ENCODE measurements at regions not wholly inside any gene's neighbourhood (a gene's known extent, or its start where the extent isn't known, plus 50 kb on each side); places are given as distances from the start of the nearest gene placed in this dataset.
A peak's percentile ranks its signal among the peaks of the same experiment; 100 is the strongest.

DNA sequence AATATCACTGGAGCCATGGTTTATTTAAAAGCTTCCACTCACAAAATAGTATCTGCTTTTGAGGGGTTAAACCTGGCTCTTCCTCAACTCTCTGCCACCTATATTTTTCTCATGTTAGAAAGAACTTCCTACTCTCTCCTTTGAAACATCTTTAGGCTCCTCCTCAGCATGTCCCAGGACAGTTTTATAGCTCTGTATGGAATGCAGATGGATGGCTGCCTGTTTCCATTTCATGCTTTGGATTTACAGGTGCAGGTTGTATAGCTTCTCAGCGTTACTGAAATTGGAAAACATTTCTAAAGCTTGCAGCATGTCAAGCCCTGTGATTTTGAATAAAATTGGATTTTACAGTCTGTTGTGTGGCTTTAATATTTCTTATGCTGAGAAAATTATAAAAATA, 314.0 kb downstream of the NDFIP2 start:
- no peak for DNase-seq (ENCODE audit: low spot score in 2 of 2)
- TF ChIP-seq, protein P1, sequence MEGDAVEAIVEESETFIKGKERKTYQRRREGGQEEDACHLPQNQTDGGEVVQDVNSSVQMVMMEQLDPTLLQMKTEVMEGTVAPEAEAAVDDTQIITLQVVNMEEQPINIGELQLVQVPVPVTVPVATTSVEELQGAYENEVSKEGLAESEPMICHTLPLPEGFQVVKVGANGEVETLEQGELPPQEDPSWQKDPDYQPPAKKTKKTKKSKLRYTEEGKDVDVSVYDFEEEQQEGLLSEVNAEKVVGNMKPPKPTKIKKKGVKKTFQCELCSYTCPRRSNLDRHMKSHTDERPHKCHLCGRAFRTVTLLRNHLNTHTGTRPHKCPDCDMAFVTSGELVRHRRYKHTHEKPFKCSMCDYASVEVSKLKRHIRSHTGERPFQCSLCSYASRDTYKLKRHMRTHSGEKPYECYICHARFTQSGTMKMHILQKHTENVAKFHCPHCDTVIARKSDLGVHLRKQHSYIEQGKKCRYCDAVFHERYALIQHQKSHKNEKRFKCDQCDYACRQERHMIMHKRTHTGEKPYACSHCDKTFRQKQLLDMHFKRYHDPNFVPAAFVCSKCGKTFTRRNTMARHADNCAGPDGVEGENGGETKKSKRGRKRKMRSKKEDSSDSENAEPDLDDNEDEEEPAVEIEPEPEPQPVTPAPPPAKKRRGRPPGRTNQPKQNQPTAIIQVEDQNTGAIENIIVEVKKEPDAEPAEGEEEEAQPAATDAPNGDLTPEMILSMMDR (IDR thresholded peaks at IDR 0.05): no peak
- TF ChIP-seq POLR2AphosphoS5 (IDR thresholded peaks at IDR 0.05): no peak
- no peak for TF ChIP-seq POLR2A (IDR thresholded peaks at IDR 0.05)
- no peaks in the 10 kb centered on the region for H3K4me1 ChIP-seq
- H3K27ac ChIP-seq: no peak overlapping the region
- H3K36me3 ChIP-seq: no peaks in the 10 kb centered on the region
- H3K4me3 ChIP-seq: no peak overlapping the region
- H3K27me3 ChIP-seq: no peaks in the 10 kb centered on the region
- no peaks in the 10 kb centered on the region for H3K9me3 ChIP-seq
- intact Hi-C loops (cut with DNase I; ENCODE audit: low total_unique reads): no loop called here

DNA sequence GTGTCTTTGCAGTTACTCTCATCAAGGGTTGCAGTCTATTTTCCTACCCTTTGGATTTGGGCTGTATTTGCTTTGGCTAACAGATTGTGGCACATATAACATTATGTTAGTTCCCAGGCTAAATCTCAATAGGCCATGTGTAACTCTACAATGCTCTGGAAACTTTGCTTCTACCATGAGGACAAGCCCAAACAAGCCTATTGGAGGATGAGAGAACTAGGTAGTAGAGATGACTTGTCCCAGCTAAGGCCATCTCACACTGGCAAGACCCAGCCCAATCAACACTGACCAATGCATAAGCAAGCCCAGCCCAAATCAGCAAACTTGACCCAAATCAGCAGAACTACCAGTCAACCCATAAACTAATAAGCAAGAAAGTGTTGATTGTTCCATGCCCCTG, 311.8 kb downstream of the NDFIP2 start:
- Histone ChIP-seq H3K4me3 (no peak overlapping the region), H3K4me1 (no peaks in the 10 kb centered on the region), H3K36me3 (no peaks in the 10 kb centered on the region), H3K9me3 (peaks cover 0 to 10% of the 10 kb centered on the region in 2 donors), H3K27me3 (no peaks in the 10 kb centered on the region), H3K27ac (no peak overlapping the region)
- no peak for DNase-seq (ENCODE audit: low spot score in 2 of 2)
- intact Hi-C loops (cut with DNase I; ENCODE audit: low total_unique reads): no loop called here
- TF ChIP-seq, protein P1 (IDR thresholded peaks at IDR 0.05): no peak
- no peak for TF ChIP-seq POLR2AphosphoS5 (IDR thresholded peaks at IDR 0.05)
- no peak for TF ChIP-seq POLR2A (IDR thresholded peaks at IDR 0.05)

DNA sequence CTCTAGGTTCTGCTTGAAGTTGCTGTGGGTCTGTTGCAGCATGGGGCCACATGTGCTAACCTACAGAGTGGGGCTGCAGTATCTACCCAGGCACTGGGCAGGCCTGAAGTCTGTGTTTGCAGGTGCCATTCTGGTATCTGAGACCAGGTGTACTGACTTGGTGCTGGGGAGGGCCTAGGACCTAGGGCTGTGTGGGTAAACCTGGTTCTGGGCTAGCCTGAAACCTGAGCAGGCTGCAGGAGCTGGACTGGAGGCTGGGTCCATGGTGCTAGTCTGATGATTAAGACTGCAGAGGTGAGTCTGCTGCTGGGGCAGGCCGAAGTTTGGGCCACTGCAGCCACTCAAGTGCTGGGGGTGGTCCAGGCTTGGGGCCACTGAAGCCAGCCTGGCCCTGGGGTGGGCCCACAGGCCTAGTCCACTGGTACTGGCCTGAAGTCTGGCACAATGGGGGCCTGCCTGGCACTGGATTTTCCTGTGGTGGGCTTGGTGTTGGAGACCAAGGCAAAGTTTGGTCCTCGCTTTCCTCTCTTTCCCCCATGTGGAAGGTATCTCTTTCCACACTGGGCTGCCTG, 310.6 kb downstream of the NDFIP2 start:
- DNase-seq (ENCODE audit: low spot score in 2 of 2): no peak
- TF ChIP-seq POLR2AphosphoS5 (IDR thresholded peaks at IDR 0.05) (no peak), POLR2A (IDR thresholded peaks at IDR 0.05) (no peak)
- TF ChIP-seq, protein P1 (IDR thresholded peaks at IDR 0.05): no peak

DNA sequence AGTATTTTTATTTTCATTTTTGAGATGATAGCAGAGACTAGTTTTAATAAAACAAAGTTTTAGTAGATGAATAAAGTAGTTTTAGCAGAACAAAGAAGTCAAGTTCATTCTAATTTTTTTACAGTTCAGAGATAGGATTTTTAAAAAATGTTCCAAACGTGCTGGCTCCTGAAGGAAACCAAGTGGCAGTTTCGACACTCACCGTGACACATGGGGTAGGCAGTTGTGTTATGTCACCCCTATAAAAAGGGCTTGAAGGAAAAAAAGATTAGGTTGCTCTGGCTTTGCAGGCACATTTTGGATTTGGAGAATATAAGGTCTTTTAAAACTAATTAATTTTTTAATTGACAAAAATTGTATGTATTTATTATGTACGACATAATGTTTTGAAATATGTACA, 305.2 kb downstream of the NDFIP2 start:
- Histone ChIP-seq H3K36me3 (no peaks in the 10 kb centered on the region), H3K9me3 (peaks cover 0 to 14% of the 10 kb centered on the region in 2 donors), H3K4me1 (no peaks in the 10 kb centered on the region), H3K27me3 (no peaks in the 10 kb centered on the region), H3K27ac (no peak overlapping the region), H3K4me3 (no peak overlapping the region)
- TF ChIP-seq POLR2A (IDR thresholded peaks at IDR 0.05) (no peak), POLR2AphosphoS5 (IDR thresholded peaks at IDR 0.05) (no peak)
- TF ChIP-seq, protein P1 (IDR thresholded peaks at IDR 0.05): no peak
- DNase-seq (ENCODE audit: low spot score in 2 of 2): no peak
- intact Hi-C loops (cut with DNase I; ENCODE audit: low total_unique reads): no loop called here

More for the DNA sequence above, 310.6 kb downstream of the NDFIP2 start:
- Histone ChIP-seq H3K27me3 (no peaks in the 10 kb centered on the region), H3K27ac (no peak overlapping the region), H3K4me3 (no peak overlapping the region), H3K9me3 (peaks cover 0 to 14% of the 10 kb centered on the region in 2 donors), H3K36me3 (no peaks in the 10 kb centered on the region), H3K4me1 (no peaks in the 10 kb centered on the region)
- intact Hi-C loops (cut with DNase I; ENCODE audit: low total_unique reads): no loop called here

DNA sequence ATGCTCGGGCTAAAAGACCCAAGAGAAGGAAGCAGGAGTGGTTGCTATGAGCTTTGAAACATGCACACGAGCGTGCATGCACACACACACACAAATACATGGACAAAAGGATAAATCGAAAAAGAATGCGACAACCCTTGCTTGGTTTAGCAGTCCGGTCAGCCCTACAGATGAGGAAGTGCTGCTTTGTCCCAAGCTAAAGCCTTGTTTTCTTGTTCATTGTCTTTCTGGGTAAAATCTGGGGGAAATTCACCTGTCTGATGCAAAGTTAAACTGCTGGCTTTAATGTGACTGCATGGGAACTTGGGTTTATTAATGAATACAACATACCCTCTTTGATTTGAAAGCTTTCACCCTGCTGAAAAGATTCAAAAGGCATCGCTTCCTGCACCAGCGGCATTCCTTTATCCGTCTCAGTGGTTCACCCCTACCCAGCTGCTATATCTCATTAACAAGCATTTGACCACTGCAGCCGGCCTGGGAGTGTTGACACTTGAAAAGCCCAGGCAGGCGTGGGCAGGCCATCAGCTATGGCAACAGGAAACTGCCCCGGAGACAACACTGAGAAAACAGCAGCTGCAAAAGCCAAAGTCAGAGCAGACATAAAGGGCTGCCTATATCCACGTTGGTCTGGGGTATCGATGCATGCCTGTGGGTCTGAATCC, 301.7 kb downstream of the NDFIP2 start:
- Histone ChIP-seq H3K9me3 (peaks cover 0 to 4% of the 10 kb centered on the region in 2 donors), H3K4me1 (no peaks in the 10 kb centered on the region), H3K36me3 (no peaks in the 10 kb centered on the region), H3K27ac (peak overlapping the region in 1 of 2 donors; percentile 30), H3K4me3 (no peak overlapping the region), H3K27me3 (no peaks in the 10 kb centered on the region)
- TF ChIP-seq POLR2A (IDR thresholded peaks at IDR 0.05) (no peak), POLR2AphosphoS5 (IDR thresholded peaks at IDR 0.05) (no peak)
- TF ChIP-seq, protein P1 (IDR thresholded peaks at IDR 0.05): no peak
- intact Hi-C loops (cut with DNase I; ENCODE audit: low total_unique reads): no loop called here
- DNase-seq (ENCODE audit: low spot score in 2 of 2): peak in 1 of 2 donors; percentile 23

All from breast epithelium (tissue), 4 donors.